NCI-H2227 treated with DMSO at 0.1 percent for 48 hours (cell line): ENCODE measurements at regions not wholly inside any gene's neighbourhood (a gene's known extent, or its start where the extent isn't known, plus 50 kb on each side); places are given as distances from the start of the nearest gene placed in this dataset.

ENCODE experiments used
- DNase-seq: peaks from one replicate; lab custom pipeline; 2025; lab: John Stamatoyannopoulos, UW

DNA sequence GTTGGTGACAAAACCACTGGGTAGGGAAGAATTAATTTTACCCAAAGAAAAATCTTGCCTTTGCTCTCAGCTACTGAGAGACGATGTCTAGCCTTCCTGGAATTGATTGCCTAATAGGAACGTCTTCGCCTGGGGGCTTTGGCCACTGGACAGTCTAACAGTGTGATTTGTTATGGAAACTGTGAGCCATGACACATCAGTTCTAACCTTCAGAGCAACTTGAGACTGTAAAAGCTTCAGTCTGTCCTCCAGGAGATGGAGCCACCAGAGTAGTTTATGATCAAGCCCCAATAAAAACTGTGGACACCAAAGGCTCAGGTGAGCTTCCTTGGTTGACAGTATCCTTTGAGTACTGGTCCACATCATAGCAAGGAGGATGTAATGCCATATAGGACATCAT is 235.8 kb upstream of the TMCO5A start:
- DNase-seq, result no peak

DNA sequence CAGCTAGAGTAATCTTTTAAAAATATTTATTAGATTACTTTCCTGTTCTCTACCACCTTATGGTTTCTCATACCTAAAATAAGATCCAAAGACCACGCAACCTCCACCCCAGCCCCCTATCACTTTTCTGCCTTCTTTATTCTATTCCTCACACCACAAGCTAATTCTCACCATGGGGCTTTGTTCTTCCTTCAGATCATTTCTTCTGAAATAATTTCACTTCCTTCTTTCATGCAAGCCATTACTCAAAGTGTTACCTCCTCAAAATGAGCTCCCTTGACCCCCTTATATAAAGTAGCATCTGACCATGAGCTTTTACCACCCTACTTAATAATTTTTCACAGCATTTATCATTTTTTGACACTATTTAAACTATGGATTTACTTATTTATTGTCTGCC is 233.2 kb upstream of the TMCO5A start:
- DNase-seq, result no peak

DNA sequence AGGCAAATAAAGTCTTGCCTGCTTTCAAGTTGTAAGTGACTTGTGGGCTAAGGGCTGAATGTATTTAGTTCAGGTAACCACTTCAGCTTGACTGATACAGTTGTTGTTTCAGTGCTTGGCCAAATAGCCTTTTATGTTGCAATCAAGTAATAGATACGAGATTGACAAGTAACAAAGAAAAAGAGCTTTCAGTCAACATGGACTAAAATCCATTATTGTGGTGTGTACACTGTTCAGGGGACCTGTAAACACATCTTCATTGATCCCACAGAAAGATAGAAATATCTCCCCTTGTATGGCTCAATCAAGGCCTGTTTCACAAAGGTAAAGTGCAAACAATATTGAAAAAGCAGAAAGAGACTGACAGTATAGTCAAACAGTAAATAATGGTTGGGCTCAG is 224.8 kb upstream of the TMCO5A start:
- DNase-seq, result no peak

DNA sequence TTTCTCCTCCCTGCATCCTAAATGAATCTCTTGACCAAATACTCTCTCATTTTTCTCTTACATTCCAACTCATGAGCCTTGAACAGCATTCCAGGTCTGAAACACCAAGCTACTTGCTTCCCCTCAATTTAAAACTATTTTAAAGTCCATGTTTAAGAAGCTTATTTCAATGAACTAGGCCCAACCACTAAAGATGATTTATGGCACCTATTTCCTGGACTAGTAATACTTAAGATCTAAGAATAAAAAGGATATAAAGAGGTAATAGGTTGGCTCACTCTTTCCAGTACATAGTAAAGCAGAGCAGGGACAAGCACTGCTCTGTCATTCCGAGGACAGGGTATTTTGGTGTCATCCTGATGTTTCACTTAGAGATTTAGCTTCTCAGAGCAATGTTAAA is 219.3 kb upstream of the TMCO5A start:
- DNase-seq, result no peak

DNA sequence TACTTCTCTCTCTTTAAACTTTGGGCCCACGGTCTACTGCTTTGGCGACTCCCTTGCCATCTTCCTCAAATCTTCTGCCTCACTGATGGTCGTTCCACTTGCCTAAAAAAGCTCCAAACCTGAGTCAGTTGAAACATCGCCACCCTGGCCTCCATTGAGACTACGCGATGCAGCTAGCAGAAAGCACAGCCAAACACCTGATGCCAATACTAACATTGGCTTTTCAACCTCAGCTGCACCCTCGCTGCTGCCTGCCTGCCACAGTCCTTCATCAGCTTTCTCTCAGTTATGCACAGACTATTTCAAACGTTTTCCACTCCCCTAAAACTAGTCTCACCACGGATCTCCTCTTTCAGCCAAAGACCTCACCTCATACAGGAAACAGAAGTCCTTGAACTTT is 214.2 kb upstream of the TMCO5A start:
- DNase-seq, result no peak

DNA sequence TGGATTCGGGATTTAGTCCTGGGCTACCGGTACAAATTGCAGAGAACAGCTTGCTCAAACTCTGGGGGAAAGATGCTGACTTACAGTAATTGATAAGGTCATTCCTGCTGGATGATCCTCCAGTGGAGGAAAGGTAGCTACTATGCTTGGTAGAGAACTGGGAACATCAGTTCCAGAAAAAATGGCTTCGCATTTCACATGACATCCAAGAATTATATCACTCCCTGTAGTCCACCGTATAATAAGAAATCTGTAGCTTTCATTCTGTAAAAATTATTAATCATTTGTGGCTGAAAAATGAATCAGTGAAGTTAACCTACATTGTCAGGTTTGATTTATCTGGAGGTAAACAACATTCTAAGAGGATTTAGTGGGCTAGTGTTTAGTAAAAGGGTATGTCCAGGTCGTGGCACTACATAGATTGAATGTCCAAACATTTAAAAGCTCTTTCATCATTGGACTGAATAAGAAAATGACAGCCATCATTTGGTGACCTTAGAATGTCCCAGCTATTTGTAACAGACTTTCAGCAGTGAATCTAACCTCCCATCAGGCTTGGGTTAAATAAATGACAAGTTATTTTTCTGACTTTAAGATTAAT is 203.2 kb upstream of the TMCO5A start:
- DNase-seq, result no peak

DNA sequence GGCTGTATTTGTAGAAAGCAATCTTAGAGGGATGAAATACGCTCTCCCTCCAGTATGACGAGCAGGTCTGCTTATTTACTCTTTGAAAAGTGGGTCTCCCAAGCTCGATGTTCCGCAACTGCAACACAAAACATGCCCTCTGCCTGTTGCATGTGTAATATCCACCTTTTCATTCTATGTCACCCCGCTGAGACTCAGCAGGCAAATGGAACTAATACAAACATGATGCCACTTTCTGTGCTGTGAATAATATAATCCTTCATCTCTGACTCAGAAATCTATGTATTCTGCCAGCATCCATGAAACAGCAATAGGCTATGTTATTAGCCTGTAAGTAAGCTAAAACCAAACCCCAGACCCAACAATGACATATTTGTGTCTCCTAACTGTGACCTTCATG is 200.8 kb upstream of the TMCO5A start:
- DNase-seq, result no peak

DNA sequence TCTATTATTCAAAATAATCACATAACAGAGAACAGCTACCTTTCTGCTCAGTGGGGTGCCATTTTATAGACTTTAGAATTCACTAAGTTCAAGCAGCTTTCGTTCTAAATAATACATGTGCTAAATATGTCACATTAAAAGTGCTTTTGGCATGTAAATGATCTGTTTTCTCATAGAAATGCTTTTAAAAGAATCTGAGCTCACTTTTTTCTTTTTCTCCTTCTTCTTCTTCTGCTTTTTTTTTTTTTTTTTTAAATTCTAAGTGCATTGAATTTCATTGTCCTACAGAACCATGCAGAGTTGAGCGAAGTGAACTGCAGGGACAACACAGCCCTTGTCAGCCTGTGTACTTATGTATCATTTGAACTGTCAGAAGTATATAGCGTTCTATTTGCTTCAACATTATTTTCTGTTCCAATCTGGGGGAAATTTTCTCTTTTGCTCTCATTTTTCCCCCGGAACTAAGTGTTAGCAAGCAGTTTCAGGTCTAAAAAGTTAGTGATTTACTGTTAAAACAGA is 193.8 kb upstream of the TMCO5A start:
- no peak for DNase-seq

GRCh38 chr15:37743826-37744225 is 190.6 kb upstream of the TMCO5A start:
- DNase-seq, result no peak

GRCh38 chr15:37744521-37744920 is 189.9 kb upstream of the TMCO5A start:
- no peak for DNase-seq

- no peak for DNase-seq
Observed at GRCh38 chr15:37751401-37751800, 183.0 kb upstream of the TMCO5A start.

GRCh38 chr15:37756407-37756806 is 178.0 kb upstream of the TMCO5A start:
- no peak for DNase-seq

GRCh38 chr15:37758412-37758811 is 176.0 kb upstream of the TMCO5A start:
- DNase-seq, result no peak

DNA sequence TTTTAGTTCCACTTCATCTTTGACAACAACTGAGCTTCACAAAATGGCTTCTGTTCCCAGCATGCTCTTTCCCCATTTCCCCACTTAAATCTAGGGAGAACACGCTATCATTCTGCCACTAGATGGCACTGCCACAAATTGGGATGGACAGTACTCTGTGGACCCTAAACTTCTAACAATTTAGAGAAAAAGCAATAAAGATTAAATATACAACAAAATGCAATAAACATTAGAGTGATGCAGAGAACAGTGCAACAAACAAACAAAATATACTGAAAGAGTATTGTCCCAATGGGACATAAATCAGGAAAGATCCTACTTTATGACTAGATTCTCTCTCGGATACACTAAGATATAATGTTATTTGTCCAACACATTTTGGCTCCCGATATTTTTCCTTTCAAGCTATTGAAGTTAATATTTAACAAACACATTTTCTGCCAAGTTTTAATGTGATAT is 169.7 kb upstream of the TMCO5A start:
- DNase-seq, result no peak

- DNase-seq, result no peak
Observed at GRCh38 chr15:37765786-37766185, 168.7 kb upstream of the TMCO5A start.

- DNase-seq, result no peak
Observed at GRCh38 chr15:37767841-37768455, 166.5 kb upstream of the TMCO5A start.

- no peak for DNase-seq
Observed at GRCh38 chr15:37771465-37771864, 163.0 kb upstream of the TMCO5A start.

- no peak for DNase-seq
Observed at GRCh38 chr15:37773111-37773860, 161.2 kb upstream of the TMCO5A start.

GRCh38 chr15:37774961-37775360 is 159.5 kb upstream of the TMCO5A start:
- no peak for DNase-seq

DNA sequence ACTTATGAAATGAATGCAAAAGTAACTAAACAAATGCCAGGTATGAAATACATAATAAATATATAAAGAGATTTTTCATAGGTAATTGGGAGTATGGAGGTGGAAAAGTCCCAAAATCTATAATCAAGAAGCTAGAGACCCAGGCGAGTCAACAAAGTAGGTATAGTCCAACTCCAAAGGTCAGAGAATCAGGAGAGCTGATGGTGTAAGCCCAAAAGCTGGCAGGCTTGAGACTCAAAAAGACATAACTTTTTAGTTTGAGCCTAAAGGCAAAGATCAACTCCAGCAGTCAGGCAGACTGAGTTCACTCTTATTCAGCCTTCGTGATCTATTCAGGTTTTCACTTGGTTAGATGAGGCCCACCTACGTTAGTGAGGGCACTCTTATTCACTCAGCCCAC is 157.4 kb upstream of the TMCO5A start:
- no peak for DNase-seq

DNA sequence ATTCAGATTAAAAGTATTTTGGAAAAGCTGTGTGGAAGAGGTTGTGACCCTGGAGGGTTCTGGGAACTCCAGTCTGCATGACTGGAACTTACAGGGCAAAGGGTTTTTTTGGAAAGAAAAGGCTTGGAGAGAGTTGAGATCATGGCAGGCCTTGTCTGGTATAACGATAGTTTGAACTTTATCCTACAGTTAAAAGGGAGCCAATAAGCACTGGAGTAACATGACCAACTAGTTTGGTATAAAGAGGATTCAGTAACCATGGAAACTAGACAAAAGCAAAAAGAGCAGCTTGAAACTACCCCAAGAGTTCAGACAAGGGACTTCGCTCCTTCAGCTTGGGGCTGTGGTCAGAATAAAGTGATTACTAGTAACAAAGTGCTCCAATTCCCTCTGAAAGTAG is 151.2 kb upstream of the TMCO5A start:
- no peak for DNase-seq

DNA sequence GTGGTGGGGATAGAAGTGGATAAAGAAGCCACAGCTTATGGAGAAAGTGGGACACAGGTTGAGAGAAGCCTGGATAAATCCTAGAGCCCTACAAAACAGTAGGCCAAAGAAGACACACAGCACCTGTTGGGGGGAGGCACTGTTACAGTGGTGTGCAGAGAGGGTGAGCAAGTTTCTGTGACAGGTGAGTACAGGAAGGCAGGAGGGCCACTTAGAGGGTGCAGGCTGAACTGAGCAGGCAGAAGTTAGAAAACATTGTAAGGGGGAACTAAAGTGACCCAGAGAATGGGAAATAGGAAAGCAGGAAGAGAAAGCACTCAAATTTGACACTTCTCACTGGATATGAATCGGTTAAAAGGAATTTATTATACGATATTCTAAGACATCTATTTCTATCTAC is 146.1 kb upstream of the TMCO5A start:
- DNase-seq, result no peak

GRCh38 chr15:37788767-37789396 is 145.6 kb upstream of the TMCO5A start:
- no peak for DNase-seq
